Hepatocyte (in vitro differentiated cells): ENCODE measurements at regions not wholly inside any gene's neighbourhood (a gene's known extent, or its start where the extent isn't known, plus 50 kb on each side); places are given as distances from the start of the nearest gene placed in this dataset.

Experiments
- EZH2 ChIP-seq: fragments of 200-600 bp; sonication (generic); IDR thresholded peaks from 2 replicates; pipeline ENCODE4 v1.6.1; 2016; ENCODE audit warnings: antibody characterized with exemption, mild to moderate bottlenecking, borderline replicate concordance
- TF ChIP-seq, protein P1 (sequence below): fragments of 200-600 bp; sonication (generic); IDR thresholded peaks from 2 replicates; pipeline ENCODE4 v1.5.1; 2016; ENCODE audit warnings: antibody characterized with exemption, mild to moderate bottlenecking; ENCODE audit not compliant: poor library complexity

DNA sequence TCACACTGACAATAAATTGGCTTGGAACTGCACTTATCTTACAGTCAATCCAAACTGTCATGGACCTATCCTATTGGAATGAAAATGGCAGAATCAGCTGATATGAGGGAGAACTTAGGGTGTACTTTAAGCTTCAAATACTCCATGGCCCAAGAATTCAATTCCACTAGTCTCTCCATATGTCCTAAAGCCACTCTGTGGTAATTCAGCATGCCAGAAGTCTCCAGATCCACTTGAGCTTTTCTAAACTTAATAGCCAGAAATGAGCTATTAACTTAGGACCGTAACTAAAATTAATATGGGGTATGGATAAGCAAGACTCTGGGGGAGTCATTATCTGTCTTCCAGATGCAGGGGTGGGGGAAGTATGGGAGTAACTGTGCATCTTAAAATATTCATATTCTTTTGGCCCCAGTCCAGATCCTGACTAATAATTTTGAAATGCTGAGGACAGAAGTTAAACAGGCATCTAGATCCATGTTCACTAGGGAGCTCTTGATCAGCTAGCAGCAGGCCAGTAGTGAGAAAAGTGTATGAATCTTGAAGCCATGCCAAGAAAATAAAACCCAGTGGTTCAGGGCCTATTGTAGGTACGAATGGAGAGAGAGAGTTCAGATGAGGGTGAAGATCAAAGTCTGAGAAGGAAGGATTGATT, 167.6 kb downstream of the DKK2 start:
- TF ChIP-seq, protein P1, sequence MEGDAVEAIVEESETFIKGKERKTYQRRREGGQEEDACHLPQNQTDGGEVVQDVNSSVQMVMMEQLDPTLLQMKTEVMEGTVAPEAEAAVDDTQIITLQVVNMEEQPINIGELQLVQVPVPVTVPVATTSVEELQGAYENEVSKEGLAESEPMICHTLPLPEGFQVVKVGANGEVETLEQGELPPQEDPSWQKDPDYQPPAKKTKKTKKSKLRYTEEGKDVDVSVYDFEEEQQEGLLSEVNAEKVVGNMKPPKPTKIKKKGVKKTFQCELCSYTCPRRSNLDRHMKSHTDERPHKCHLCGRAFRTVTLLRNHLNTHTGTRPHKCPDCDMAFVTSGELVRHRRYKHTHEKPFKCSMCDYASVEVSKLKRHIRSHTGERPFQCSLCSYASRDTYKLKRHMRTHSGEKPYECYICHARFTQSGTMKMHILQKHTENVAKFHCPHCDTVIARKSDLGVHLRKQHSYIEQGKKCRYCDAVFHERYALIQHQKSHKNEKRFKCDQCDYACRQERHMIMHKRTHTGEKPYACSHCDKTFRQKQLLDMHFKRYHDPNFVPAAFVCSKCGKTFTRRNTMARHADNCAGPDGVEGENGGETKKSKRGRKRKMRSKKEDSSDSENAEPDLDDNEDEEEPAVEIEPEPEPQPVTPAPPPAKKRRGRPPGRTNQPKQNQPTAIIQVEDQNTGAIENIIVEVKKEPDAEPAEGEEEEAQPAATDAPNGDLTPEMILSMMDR = no peak
- no peak for TF ChIP-seq EZH2
